ENCODE measurements at regions not wholly inside any gene's neighbourhood (a gene's known extent, or its start where the extent isn't known, plus 50 kb on each side); places are given as distances from the start of the nearest gene placed in this dataset.

- no peak overlapping the region for H3K4me3 Mint-ChIP-seq
- no peaks in the 10 kb centered on the region for H3K27me3 Mint-ChIP-seq
- H3K4me1 Mint-ChIP-seq, result no peaks in the 10 kb centered on the region
- ATAC-seq (ENCODE audit: low read depth) (no peak), DNase-seq (no peak)
- H3K27ac Mint-ChIP-seq, result no peak overlapping the region
- H3K36me3 Mint-ChIP-seq (ENCODE audit: low read depth), result no peaks in the 10 kb centered on the region
- ChIA-PET POLR2A (no interaction called here), CTCF (no interaction called here)
- H3K9me3 Mint-ChIP-seq, result no peaks in the 10 kb centered on the region
- intact Hi-C loops (cut with micrococcal nuclease), result no loop called here
- no peak for TF ChIP-seq CTCF (IDR thresholded peaks at IDR 0.05)
Observed at GRCh38 chr2:39603436-39603835, 62.3 kb upstream of the TMEM178A start.

- Mint-ChIP-seq H3K4me3 (no peak overlapping the region), H3K27ac (no peak overlapping the region), H3K4me1 (no peaks in the 10 kb centered on the region), H3K36me3 (ENCODE audit: low read depth) (no peaks in the 10 kb centered on the region), H3K9me3 (no peaks in the 10 kb centered on the region), H3K27me3 (no peaks in the 10 kb centered on the region)
- intact Hi-C loops (cut with micrococcal nuclease), result no loop called here
- POLR2A ChIA-PET, result no interaction called here
- CTCF ChIA-PET, result no interaction called here
- no peak for TF ChIP-seq CTCF (IDR thresholded peaks at IDR 0.05)
- DNase-seq (no peak), ATAC-seq (ENCODE audit: low read depth) (no peak)
Observed at GRCh38 chr2:39604866-39605265, 60.9 kb upstream of the TMEM178A start.

- H3K9me3 Mint-ChIP-seq, result no peaks in the 10 kb centered on the region
- H3K27ac Mint-ChIP-seq, result no peak overlapping the region
- H3K4me3 Mint-ChIP-seq, result no peak overlapping the region
- no peak for TF ChIP-seq CTCF (IDR thresholded peaks at IDR 0.05)
- intact Hi-C loops (cut with micrococcal nuclease), result no loop called here
- H3K27me3 Mint-ChIP-seq, result no peaks in the 10 kb centered on the region
- ChIA-PET CTCF (no interaction called here), POLR2A (interaction anchor here (0.8 kb wide), 1 partner anchor 107 kb away, joined by 3 read pairs; no protein-coding TSS in a partner anchor)
- no peaks in the 10 kb centered on the region for H3K4me1 Mint-ChIP-seq
- H3K36me3 Mint-ChIP-seq (ENCODE audit: low read depth), result no peaks in the 10 kb centered on the region
- no peak for ATAC-seq (ENCODE audit: low read depth)
- no peak for DNase-seq
Observed at GRCh38 chr2:39606585-39606984, 59.1 kb upstream of the TMEM178A start.

- Mint-ChIP-seq H3K9me3 (no peaks in the 10 kb centered on the region), H3K27ac (no peak overlapping the region), H3K27me3 (no peaks in the 10 kb centered on the region), H3K4me1 (no peaks in the 10 kb centered on the region), H3K4me3 (no peak overlapping the region), H3K36me3 (ENCODE audit: low read depth) (no peaks in the 10 kb centered on the region)
- ChIA-PET CTCF (no interaction called here), POLR2A (interaction anchor here (0.7 to 0.8 kb wide), 2 partner anchors 16 to 106 kb away, joined by 3 read pairs; no protein-coding TSS in a partner anchor)
- no peak for TF ChIP-seq CTCF (IDR thresholded peaks at IDR 0.05)
- intact Hi-C loops (cut with micrococcal nuclease), result no loop called here
- DNase-seq (no peak), ATAC-seq (ENCODE audit: low read depth) (no peak)
Observed at GRCh38 chr2:39607538-39608262, 58.0 kb upstream of the TMEM178A start.

- Mint-ChIP-seq H3K4me3 (no peak overlapping the region), H3K9me3 (no peaks in the 10 kb centered on the region), H3K36me3 (ENCODE audit: low read depth) (no peaks in the 10 kb centered on the region), H3K27ac (no peak overlapping the region), H3K4me1 (no peaks in the 10 kb centered on the region), H3K27me3 (no peaks in the 10 kb centered on the region)
- ATAC-seq (ENCODE audit: low read depth) (no peak), DNase-seq (no peak)
- no peak for TF ChIP-seq CTCF (IDR thresholded peaks at IDR 0.05)
- CTCF ChIA-PET, result no interaction called here
- intact Hi-C loops (cut with micrococcal nuclease), result no loop called here
- POLR2A ChIA-PET, result interaction anchor here (0.7 kb wide), 1 partner anchor 17 kb away, joined by 3 read pairs; no protein-coding TSS in a partner anchor
Observed at GRCh38 chr2:39608263-39608575, 57.5 kb upstream of the TMEM178A start.
